Activated CD4-positive, alpha-beta T cell treated with anti-CD3 and anti-CD28 coated beads for 36 hours (primary cell): ENCODE measurements at regions not wholly inside any gene's neighbourhood (a gene's known extent, or its start where the extent isn't known, plus 50 kb on each side); places are given as distances from the start of the nearest gene placed in this dataset.

Experiments used
- ATAC-seq: fragments of 200-7000 bp; cut with Tn5 transposase; one replicate; pipeline ENCODE4 v1.10.0; 2021; ENCODE audit warnings: mild to moderate bottlenecking, moderate library complexity
- CTCF ChIA-PET: fragments of 350-600 bp; sonication (Branson Sonifier 250); formaldehyde crosslinking; loops from one replicate; lab custom pipeline; 2021; ENCODE audit warnings: antibody characterized with exemption; lab: Charles Lee
- POLR2A ChIA-PET: fragments of 350-600 bp; sonication (Branson Sonifier 250); formaldehyde crosslinking; loops from one replicate; lab custom pipeline; 2021; ENCODE audit warnings: antibody characterized with exemption, inconsistent platforms; lab: Charles Lee
- DNase-seq: peaks from one replicate; pipeline ENCODE4 v3.0.0-alpha.2; 2020
- H3K27ac Mint-ChIP-seq: one replicate; pipeline ENCODE4 v1.8.0; 2021; ENCODE audit warnings: mixed read lengths
- H3K27me3 Mint-ChIP-seq: one replicate; pipeline ENCODE4 v1.8.0; 2021; ENCODE audit warnings: mixed read lengths
- H3K36me3 Mint-ChIP-seq: one replicate; pipeline ENCODE4 v1.8.0; 2021; ENCODE audit warnings: low read depth, mixed read lengths
- H3K4me1 Mint-ChIP-seq: one replicate; pipeline ENCODE4 v1.8.0; 2021; ENCODE audit warnings: mixed read lengths
- H3K4me3 Mint-ChIP-seq: one replicate; pipeline ENCODE4 v1.8.0; 2021; ENCODE audit warnings: mild to moderate bottlenecking, moderate library complexity, mixed read lengths
- H3K9me3 Mint-ChIP-seq: one replicate; pipeline ENCODE4 v1.8.0; 2021; ENCODE audit warnings: low read depth, mixed read lengths
- intact Hi-C, 2 experiments: fragments of 100-400 bp; cut with DNase I in 1 of 2; cut with micrococcal nuclease in 1 of 2; formaldehyde crosslinking; loops; one replicate each; pipeline versions ENCODE4 v1.14.2 to v1.15.1; 2022 to 2024; cut with DNase I, micrococcal nuclease

- Mint-ChIP-seq H3K27ac (no peak overlapping the region), H3K27me3 (peaks cover 14% of the 10 kb centered on the region), H3K4me3 (no peak overlapping the region), H3K36me3 (no peaks in the 10 kb centered on the region), H3K9me3 (no peaks in the 10 kb centered on the region), H3K4me1 (no peaks in the 10 kb centered on the region)
- intact Hi-C loops: loop anchor here in 1 of 2 experiments (10.0 kb wide), 2 partner anchors 62 to 1888 kb away; no protein-coding TSS in a partner anchor
- DNase-seq: no peak
- ChIA-PET POLR2A (no interaction called here), CTCF (interaction anchor here (0.9 kb wide), 1 partner anchor 9 kb away, joined by 3 read pairs; no protein-coding TSS in a partner anchor)
- ATAC-seq: no peak
These were observed 342.7 kb downstream of the PMP22 start for GRCh38 chr17:14922411-14922810.

- intact Hi-C loops: loop anchor here in 1 of 2 experiments (10.0 kb wide), 2 partner anchors 63 to 1887 kb away; no protein-coding TSS in a partner anchor
- peaks cover 12% of the 10 kb centered on the region for H3K27me3 Mint-ChIP-seq
- ChIA-PET CTCF (no interaction called here), POLR2A (no interaction called here)
- DNase-seq: no peak
- no peak overlapping the region for H3K27ac Mint-ChIP-seq
- no peaks in the 10 kb centered on the region for H3K9me3 Mint-ChIP-seq
- ATAC-seq: no peak
- H3K4me1 Mint-ChIP-seq: no peaks in the 10 kb centered on the region
- H3K4me3 Mint-ChIP-seq: no peak overlapping the region
- H3K36me3 Mint-ChIP-seq: no peaks in the 10 kb centered on the region
These were observed 343.2 kb downstream of the PMP22 start for GRCh38 chr17:14921936-14922335.

GRCh38 chr17:14919631-14920213, 345.4 kb downstream of the PMP22 start:
- Mint-ChIP-seq H3K27ac (no peak overlapping the region), H3K4me1 (no peaks in the 10 kb centered on the region), H3K36me3 (no peaks in the 10 kb centered on the region), H3K27me3 (peaks cover 8% of the 10 kb centered on the region), H3K4me3 (no peak overlapping the region), H3K9me3 (no peaks in the 10 kb centered on the region)
- ChIA-PET POLR2A (no interaction called here), CTCF (no interaction called here)
- intact Hi-C loops: loop anchor here in 1 of 2 experiments (10.0 kb wide), 2 partner anchors 65 to 1885 kb away; no protein-coding TSS in a partner anchor
- no peak for DNase-seq
- ATAC-seq: no peak

GRCh38 chr17:14919094-14919493, 346.0 kb downstream of the PMP22 start:
- Mint-ChIP-seq H3K9me3 (no peaks in the 10 kb centered on the region), H3K4me3 (no peak overlapping the region), H3K27ac (no peak overlapping the region), H3K4me1 (no peaks in the 10 kb centered on the region), H3K27me3 (peaks cover 5% of the 10 kb centered on the region), H3K36me3 (no peaks in the 10 kb centered on the region)
- DNase-seq (no peak), ATAC-seq (no peak)
- CTCF ChIA-PET: no interaction called here
- intact Hi-C loops: no loop called here
- POLR2A ChIA-PET: no interaction called here

GRCh38 chr17:14918540-14918939, 346.6 kb downstream of the PMP22 start:
- Mint-ChIP-seq H3K27ac (no peak overlapping the region), H3K9me3 (peaks cover 2% of the 10 kb centered on the region), H3K36me3 (no peaks in the 10 kb centered on the region), H3K4me3 (no peak overlapping the region), H3K27me3 (peaks cover 5% of the 10 kb centered on the region), H3K4me1 (no peaks in the 10 kb centered on the region)
- ATAC-seq: no peak
- ChIA-PET POLR2A (no interaction called here), CTCF (no interaction called here)
- DNase-seq: no peak
- intact Hi-C loops: no loop called here

GRCh38 chr17:14910916-14911315, 354.2 kb downstream of the PMP22 start:
- no peaks in the 10 kb centered on the region for H3K4me1 Mint-ChIP-seq
- intact Hi-C loops: no loop called here
- ChIA-PET CTCF (no interaction called here), POLR2A (no interaction called here)
- ATAC-seq (no peak), DNase-seq (no peak)
- no peaks in the 10 kb centered on the region for H3K36me3 Mint-ChIP-seq
- no peak overlapping the region for H3K4me3 Mint-ChIP-seq
- H3K27ac Mint-ChIP-seq: no peak overlapping the region
- peaks cover 8% of the 10 kb centered on the region for H3K9me3 Mint-ChIP-seq
- peaks cover 10% of the 10 kb centered on the region for H3K27me3 Mint-ChIP-seq

GRCh38 chr17:14904386-14904785, 360.7 kb downstream of the PMP22 start:
- Mint-ChIP-seq H3K36me3 (no peaks in the 10 kb centered on the region), H3K9me3 (no peaks in the 10 kb centered on the region), H3K4me1 (no peaks in the 10 kb centered on the region), H3K4me3 (no peak overlapping the region), H3K27ac (no peak overlapping the region), H3K27me3 (peaks cover 6% of the 10 kb centered on the region)
- intact Hi-C loops: no loop called here
- ChIA-PET CTCF (interaction anchor here (0.9 kb wide), 1 partner anchor 22 kb away, joined by 8 read pairs; no protein-coding TSS in a partner anchor), POLR2A (no interaction called here)
- no peak for ATAC-seq
- DNase-seq: no peak

- ATAC-seq (no peak), DNase-seq (no peak)
- intact Hi-C loops: no loop called here
- H3K36me3 Mint-ChIP-seq: no peaks in the 10 kb centered on the region
- no peak overlapping the region for H3K4me3 Mint-ChIP-seq
- POLR2A ChIA-PET: no interaction called here
- CTCF ChIA-PET: interaction anchor here (0.9 kb wide), 1 partner anchor 22 kb away, joined by 8 read pairs; no protein-coding TSS in a partner anchor
- no peak overlapping the region for H3K27ac Mint-ChIP-seq
- no peaks in the 10 kb centered on the region for H3K4me1 Mint-ChIP-seq
- H3K27me3 Mint-ChIP-seq: peaks cover 6% of the 10 kb centered on the region
- no peaks in the 10 kb centered on the region for H3K9me3 Mint-ChIP-seq
These were observed 361.3 kb downstream of the PMP22 start for GRCh38 chr17:14903854-14904253.

GRCh38 chr17:14902803-14903202, 362.3 kb downstream of the PMP22 start:
- CTCF ChIA-PET: no interaction called here
- Mint-ChIP-seq H3K27ac (no peak overlapping the region), H3K27me3 (peaks cover 6% of the 10 kb centered on the region), H3K4me3 (no peak overlapping the region), H3K36me3 (no peaks in the 10 kb centered on the region), H3K9me3 (peaks cover 2% of the 10 kb centered on the region), H3K4me1 (no peaks in the 10 kb centered on the region)
- POLR2A ChIA-PET: no interaction called here
- intact Hi-C loops: no loop called here
- DNase-seq: no peak
- no peak for ATAC-seq

- ChIA-PET CTCF (no interaction called here), POLR2A (no interaction called here)
- intact Hi-C loops: no loop called here
- no peak overlapping the region for H3K27ac Mint-ChIP-seq
- DNase-seq (no peak), ATAC-seq (no peak)
- H3K9me3 Mint-ChIP-seq: peaks cover 2% of the 10 kb centered on the region
- H3K27me3 Mint-ChIP-seq: peaks cover 6% of the 10 kb centered on the region
- H3K4me1 Mint-ChIP-seq: no peaks in the 10 kb centered on the region
- H3K36me3 Mint-ChIP-seq: no peaks in the 10 kb centered on the region
- no peak overlapping the region for H3K4me3 Mint-ChIP-seq
These were observed 362.8 kb downstream of the PMP22 start for GRCh38 chr17:14902297-14902696.

GRCh38 chr17:14901376-14901775, 363.8 kb downstream of the PMP22 start:
- no peaks in the 10 kb centered on the region for H3K4me1 Mint-ChIP-seq
- no peaks in the 10 kb centered on the region for H3K36me3 Mint-ChIP-seq
- no peak for ATAC-seq
- peaks cover 6% of the 10 kb centered on the region for H3K27me3 Mint-ChIP-seq
- ChIA-PET CTCF (interaction anchor here (1.0 kb wide), 1 partner anchor 25 kb away, joined by 5 read pairs; no protein-coding TSS in a partner anchor), POLR2A (no interaction called here)
- H3K27ac Mint-ChIP-seq: no peak overlapping the region
- no peak for DNase-seq
- no peak overlapping the region for H3K4me3 Mint-ChIP-seq
- peaks cover 2% of the 10 kb centered on the region for H3K9me3 Mint-ChIP-seq
- intact Hi-C loops: no loop called here

- CTCF ChIA-PET: interaction anchor here (1.0 to 1.3 kb wide), 2 partner anchors 9 to 52 kb away, joined by 3 read pairs; no protein-coding TSS in a partner anchor
These were observed 378.9 kb downstream of the PMP22 start for GRCh38 chr17:14886200-14886739.

More at GRCh38 chr17:14886200-14886739, 378.9 kb downstream of the PMP22 start:
- Mint-ChIP-seq H3K27me3 (peaks cover 17% of the 10 kb centered on the region), H3K4me3 (no peak overlapping the region), H3K4me1 (no peaks in the 10 kb centered on the region), H3K36me3 (no peaks in the 10 kb centered on the region), H3K27ac (no peak overlapping the region), H3K9me3 (peaks cover 19% of the 10 kb centered on the region)
- ATAC-seq: no peak
- intact Hi-C loops: no loop called here
- no peak for DNase-seq
- POLR2A ChIA-PET: no interaction called here
